H1 (cell line): ENCODE measurements at regions not wholly inside any gene's neighbourhood (a gene's known extent, or its start where the extent isn't known, plus 50 kb on each side); places are given as distances from the start of the nearest gene placed in this dataset.

ENCODE experiments used
- CTCF ChIA-PET: fragments of 300-600 bp; sonication (Branson Sonifier 250); formaldehyde crosslinking; loops from one replicate; lab custom pipeline; 2021; ENCODE audit not compliant: partially characterized antibody; lab: Charles Lee
- POLR2A ChIA-PET: fragments of 300-600 bp; sonication (Branson Sonifier 250); formaldehyde crosslinking; loops from one replicate; lab custom pipeline; 2021; ENCODE audit warnings: inconsistent platforms; ENCODE audit not compliant: partially characterized antibody; lab: Charles Lee
- DNase-seq, 2 experiments: peaks; one replicate each; pipeline versions ENCODE4 v3.0.0 to v3.0.0-alpha.2; 2010 to 2022; ENCODE audit warnings: low spot score in 2 of 2, low read depth in 1 of 2, mixed read lengths in 1 of 2
- FAIRE-seq: peaks from 2 replicates; lab custom pipeline; 2011; peaks lifted over from hg19 to GRCh38; lab: Jason Lieb, UNC
- H2AFZ ChIP-seq: 2 replicates; pipeline ENCODE4 v1.8.1; 2012; ENCODE audit warnings: low read length, inconsistent platforms
- H2AK5ac ChIP-seq: 2 replicates; pipeline ENCODE4 v1.6.1; 2013; ENCODE audit warnings: low read depth, low read length
- H2BK120ac ChIP-seq: replicated peaks from 2 replicates; pipeline ENCODE3; 2013; ENCODE audit warnings: low read depth, low read length, inconsistent platforms
- H2BK12ac ChIP-seq: 2 replicates; pipeline ENCODE4 v1.6.1; 2013; ENCODE audit warnings: low read depth, low read length
- H2BK15ac ChIP-seq: 2 replicates; pipeline ENCODE4 v1.6.1; 2013; ENCODE audit warnings: low read length
- H2BK20ac ChIP-seq: 2 replicates; pipeline ENCODE4 v1.6.1; 2013; ENCODE audit warnings: low read length
- H2BK5ac ChIP-seq: 2 replicates; pipeline ENCODE4 v1.6.1; 2013; ENCODE audit warnings: low read depth, low read length
- H3K14ac ChIP-seq: 2 replicates; pipeline ENCODE4 v1.6.1; 2013; ENCODE audit warnings: inconsistent platforms; ENCODE audit not compliant: insufficient read length
- H3K18ac ChIP-seq: 2 replicates; pipeline ENCODE4 v1.6.1; 2013; ENCODE audit warnings: low read length; ENCODE audit errors: extremely low read depth
- H3K23ac ChIP-seq: 2 replicates; pipeline ENCODE4 v1.6.1; 2013; ENCODE audit warnings: inconsistent platforms; ENCODE audit not compliant: insufficient read length
- H3K23me2 ChIP-seq: 2 replicates; pipeline ENCODE4 v1.6.1; 2013; ENCODE audit warnings: low read depth, low read length
- H3K27ac ChIP-seq: 2 replicates; pipeline ENCODE4 v1.6.1; 2011; ENCODE audit warnings: low read depth, low read length, inconsistent platforms
- H3K27me3 ChIP-seq, 4 experiments: replicated peaks in 1 of 4; 1 replicate in 1 of 4; 2 replicates in 3 of 4; pipeline versions ENCODE4 v1.6.1 to v1.8.1; 2011 to 2013; ENCODE audit warnings: low read length in 3 of 4, mild to moderate bottlenecking in 3 of 4, inconsistent platforms in 2 of 4, mixed read lengths in 2 of 4, moderate library complexity in 1 of 4; ENCODE audit not compliant: control insufficient read depth in 3 of 4, insufficient read depth in 3 of 4; ENCODE audit errors: extremely low read depth in 1 of 4
- H3K36me3 ChIP-seq, 4 experiments: 2 replicates each; pipeline versions ENCODE4 v1.6.1 to v1.8.1; 2011 to 2013; ENCODE audit warnings: mild to moderate bottlenecking in 4 of 4, low read length in 3 of 4, moderate library complexity in 2 of 4, control low read depth in 1 of 4, inconsistent platforms in 1 of 4; ENCODE audit not compliant: insufficient read depth in 4 of 4, control insufficient read depth in 2 of 4
- H3K4ac ChIP-seq: replicated peaks from 2 replicates; pipeline ENCODE3; 2013; ENCODE audit warnings: low read length, low read depth, mixed read lengths, inconsistent platforms; ENCODE audit not compliant: insufficient read length
- H3K4me1 ChIP-seq, 4 experiments: replicated peaks in 1 of 4; 1 replicate in 1 of 4; 2 replicates in 3 of 4; pipeline versions ENCODE4 v1.6.1 to v1.8.1; 2011 to 2013; ENCODE audit warnings: low read length in 3 of 4, inconsistent platforms in 2 of 4, mixed read lengths in 1 of 4; ENCODE audit not compliant: insufficient read depth in 4 of 4, control insufficient read depth in 3 of 4
- H3K4me2 ChIP-seq, 2 experiments: 2 replicates each; pipeline versions ENCODE4 v1.6.1 to v1.8.1; 2011 to 2013; ENCODE audit warnings: low read depth in 2 of 2, low read length in 2 of 2, control low read depth in 1 of 2, inconsistent platforms in 1 of 2, mild to moderate bottlenecking in 1 of 2; ENCODE audit not compliant: insufficient read depth in 1 of 2
- H3K4me3 ChIP-seq, 4 experiments: fragments of 200-600, 300-600 bp in 1 of 4; sonication (generic), shearing (Covaris generic), sonication (Bioruptor Twin) in 1 of 4; 2 replicates each; pipeline versions ENCODE4 v1.5.1 to v1.8.1; 2011 to 2016; ENCODE audit warnings: low read length in 4 of 4, low read depth in 3 of 4, control low read depth in 2 of 4, inconsistent platforms in 2 of 4, mild to moderate bottlenecking in 2 of 4, mixed read lengths in 1 of 4, moderate library complexity in 1 of 4; ENCODE audit not compliant: insufficient read depth in 2 of 4; ENCODE audit errors: extremely low read depth in 1 of 4
- H3K56ac ChIP-seq: replicated peaks from 2 replicates; pipeline ENCODE3; 2013; ENCODE audit warnings: low read depth, mild to moderate bottlenecking, mixed read lengths, low read length, inconsistent platforms; ENCODE audit not compliant: insufficient read length
- H3K79me1 ChIP-seq: 2 replicates; pipeline ENCODE4 v1.6.1; 2013; ENCODE audit warnings: low read depth, low read length, control low read depth
- H3K79me2 ChIP-seq, 2 experiments: 2 replicates each; pipeline versions ENCODE4 v1.6.1 to v1.8.1; 2012 to 2013; ENCODE audit warnings: low read length in 2 of 2, mild to moderate bottlenecking in 2 of 2, inconsistent platforms in 1 of 2; ENCODE audit not compliant: insufficient read depth in 2 of 2, control insufficient read depth in 1 of 2
- H3K9ac ChIP-seq, 4 experiments: replicated peaks in 1 of 4; 1 replicate in 1 of 4; 2 replicates in 3 of 4; pipeline versions ENCODE4 v1.6.1 to v1.8.1; 2011 to 2013; ENCODE audit warnings: low read depth in 3 of 4, low read length in 3 of 4, control low read depth in 2 of 4, mild to moderate bottlenecking in 2 of 4, moderate library complexity in 2 of 4, inconsistent platforms in 1 of 4; ENCODE audit errors: extremely low read depth in 1 of 4
- H3K9me3 ChIP-seq, 2 experiments: 2 replicates each; pipeline versions ENCODE4 v1.6.1 to v1.8.1; 2012 to 2013; ENCODE audit warnings: mild to moderate bottlenecking in 2 of 2, moderate library complexity in 2 of 2, control low read depth in 1 of 2, inconsistent platforms in 1 of 2, low read depth in 1 of 2, low read length in 1 of 2, mixed read lengths in 1 of 2; ENCODE audit not compliant: insufficient read depth in 2 of 2
- H4K20me1 ChIP-seq, 2 experiments: replicated peaks in 1 of 2; 2 replicates each; pipeline versions ENCODE3 to v1.8.1; 2011 to 2013; ENCODE audit warnings: inconsistent platforms in 2 of 2, low read length in 2 of 2, mild to moderate bottlenecking in 1 of 2; ENCODE audit not compliant: insufficient read depth in 2 of 2, control insufficient read depth in 1 of 2
- H4K5ac ChIP-seq: 2 replicates; pipeline ENCODE4 v1.6.1; 2013; ENCODE audit warnings: low read length, low read depth, mixed read lengths, inconsistent platforms; ENCODE audit not compliant: insufficient read length
- H4K8ac ChIP-seq: 2 replicates; pipeline ENCODE4 v1.8.0; 2013; ENCODE audit warnings: mild to moderate bottlenecking, moderate library complexity, low read length, inconsistent platforms; ENCODE audit not compliant: insufficient read depth; ENCODE audit errors: extremely low read depth
- H4K91ac ChIP-seq: replicated peaks from 2 replicates; pipeline ENCODE3; 2013; ENCODE audit warnings: low read length, mixed read lengths, inconsistent platforms; ENCODE audit not compliant: insufficient read length
- ATF3 ChIP-seq: IDR thresholded peaks from 2 replicates; pipeline ENCODE4 v1.6.1; 2011; ENCODE audit warnings: low read depth, mild to moderate bottlenecking, low read length; ENCODE audit not compliant: insufficient read depth
- CTBP2 ChIP-seq: IDR thresholded peaks from 2 replicates; pipeline ENCODE4 v1.7.0; 2011; ENCODE audit warnings: borderline replicate concordance, mild to moderate bottlenecking, moderate library complexity, mixed read lengths, low read length; ENCODE audit not compliant: insufficient read depth, insufficient read length
- HDAC2 ChIP-seq, 2 experiments: fragments of 300-600 bp in 1 of 2; sonication (generic) in 1 of 2; IDR thresholded peaks; 2 replicates each; pipeline ENCODE4 v1.6.1; 2011 to 2012; ENCODE audit warnings: low read depth in 2 of 2, low read length in 2 of 2, mild to moderate bottlenecking in 2 of 2, moderate library complexity in 2 of 2, borderline replicate concordance in 1 of 2, inconsistent platforms in 1 of 2
- NANOG ChIP-seq: IDR thresholded peaks from 2 replicates; pipeline ENCODE4 v1.6.1; 2011; ENCODE audit warnings: low read length, low read depth, mild to moderate bottlenecking, inconsistent platforms; ENCODE audit not compliant: insufficient read depth, poor library complexity, severe bottlenecking
- PHF8 ChIP-seq: fragments of 200-600 bp; sonication (generic); conservative IDR thresholded peaks from 2 replicates; pipeline ENCODE4 v1.7.1; 2012; ENCODE audit warnings: low read depth, mild to moderate bottlenecking, inconsistent platforms, low read length, moderate library complexity
- POLR2AphosphoS5 ChIP-seq: IDR thresholded peaks from 2 replicates; pipeline ENCODE4 v1.6.1; 2011; ENCODE audit warnings: low read depth, low read length
- RNF2 ChIP-seq: fragments of 200-900, 300-1000 bp; sonication (generic); IDR thresholded peaks from 2 replicates; pipeline ENCODE4 v1.7.1; 2016; ENCODE audit warnings: borderline replicate concordance, low read depth, mild to moderate bottlenecking, antibody characterized with exemption, low read length; ENCODE audit not compliant: poor library complexity, severe bottlenecking; ENCODE audit errors: missing control alignments
- SP1 ChIP-seq: IDR thresholded peaks from 2 replicates; pipeline ENCODE4 v1.6.1; 2011; ENCODE audit warnings: low read depth, low read length
- SP4 ChIP-seq: IDR thresholded peaks from 2 replicates; pipeline ENCODE4 v1.6.1; 2012; ENCODE audit warnings: low read length, inconsistent platforms
- TBP ChIP-seq: IDR thresholded peaks from 2 replicates; pipeline ENCODE4 v1.6.1; 2011; ENCODE audit warnings: low read depth, low read length, improper control_type of control experiment
- TCF12 ChIP-seq: IDR thresholded peaks from 2 replicates; pipeline ENCODE4 v1.6.1; 2011; ENCODE audit warnings: low read depth, mild to moderate bottlenecking, low read length
- USF2 ChIP-seq: IDR thresholded peaks from 2 replicates; pipeline ENCODE4 v1.6.1; 2011; ENCODE audit warnings: low read length, improper control_type of control experiment
- WGBS, 2 experiments: shearing (Covaris generic) in 1 of 2; methylation state at CpG; one replicate each; pipeline versions ENCODE4 v1.1.6 to v1.1.7; 2013 to 2015; ENCODE audit warnings: low lambda C conversion rate in 2 of 2, mixed read lengths in 2 of 2, inconsistent platforms in 1 of 2, low coverage in 1 of 2, missing lambda C conversion rate in 1 of 2; ENCODE audit not compliant: insufficient replicate concordance in 2 of 2, insufficient coverage in 1 of 2, insufficient read length in 1 of 2; ENCODE audit errors: extremely low coverage in 1 of 2, missing lambda C conversion rate in 1 of 2; 5-methylcytosine and 5-hydroxymethylcytosine counted together

- Histone ChIP-seq H3K4me1 (no peaks in the 10 kb centered on the region), H4K20me1 (peaks cover 0 to 2% of the 10 kb centered on the region in 2 experiments), H4K8ac (no peak overlapping the region), H2BK12ac (no peak overlapping the region), H3K18ac (no peak overlapping the region), H3K79me2 (no peaks in the 10 kb centered on the region), H3K36me3 (peaks cover 0 to 2% (median 0%) of the 10 kb centered on the region in 4 experiments; a peak in 1 of 8 replicates), H2BK5ac (no peak overlapping the region), H2BK20ac (no peak overlapping the region), H4K5ac (no peak overlapping the region), H3K9ac (no peak overlapping the region), H2AK5ac (no peak overlapping the region), H4K91ac (no peak overlapping the region), H3K4ac (no peak overlapping the region), H3K23me2 (no peaks in the 10 kb centered on the region), H3K14ac (no peak overlapping the region), H3K56ac (no peak overlapping the region), H3K4me2 (no peak overlapping the region), H2BK15ac (no peak overlapping the region), H3K79me1 (no peaks in the 10 kb centered on the region), H3K27ac (no peak overlapping the region), H3K9me3 (no peaks in the 10 kb centered on the region), H3K4me3 (no peak overlapping the region), H2BK120ac (no peak overlapping the region), H3K23ac (no peak overlapping the region), H3K27me3 (no peaks in the 10 kb centered on the region), H2AFZ (no peak overlapping the region)
- no peak for DNase-seq
- WGBS, 2 experiments: 79% methylated on average over 6 of the region's 7 CpGs; no CpG with 5 or more reads in 1 of the 2 experiments
- ChIA-PET CTCF (interaction anchor here (1.5 kb wide), 1 partner anchor 17 kb away, joined by 6 read pairs; no protein-coding TSS in a partner anchor), POLR2A (interaction anchor here (0.7 kb wide), 1 partner anchor 8 kb away, joined by 3 read pairs; no protein-coding TSS in a partner anchor)
- no peak for FAIRE-seq
- no peak for TF ChIP-seq HDAC2 (IDR thresholded peaks at IDR 0.05; ENCODE audit: borderline replicate concordance in 1 of 2, low read depth in 2 of 2, low read length in 2 of 2)
- no peak for TF ChIP-seq TBP
- TF ChIP-seq POLR2AphosphoS5: no peak
- TF ChIP-seq RNF2: no peak
- TF ChIP-seq PHF8: no peak
- no peak for TF ChIP-seq CTBP2
- no peak for TF ChIP-seq SP4
- no peak for TF ChIP-seq ATF3
- TF ChIP-seq NANOG: no peak
- no peak for TF ChIP-seq SP1
- no peak for TF ChIP-seq USF2
- TF ChIP-seq TCF12: no peak
Observed at GRCh38 chrX:102883491-102883890, 53.6 kb upstream of the RAB40AL start.
